ENCODE measurements at regions not wholly inside any gene's neighbourhood (a gene's known extent, or its start where the extent isn't known, plus 50 kb on each side); places are given as distances from the start of the nearest gene placed in this dataset.

- no peak for TF ChIP-seq POLR2A (IDR thresholded peaks at IDR 0.05)
- TF ChIP-seq, protein P1, sequence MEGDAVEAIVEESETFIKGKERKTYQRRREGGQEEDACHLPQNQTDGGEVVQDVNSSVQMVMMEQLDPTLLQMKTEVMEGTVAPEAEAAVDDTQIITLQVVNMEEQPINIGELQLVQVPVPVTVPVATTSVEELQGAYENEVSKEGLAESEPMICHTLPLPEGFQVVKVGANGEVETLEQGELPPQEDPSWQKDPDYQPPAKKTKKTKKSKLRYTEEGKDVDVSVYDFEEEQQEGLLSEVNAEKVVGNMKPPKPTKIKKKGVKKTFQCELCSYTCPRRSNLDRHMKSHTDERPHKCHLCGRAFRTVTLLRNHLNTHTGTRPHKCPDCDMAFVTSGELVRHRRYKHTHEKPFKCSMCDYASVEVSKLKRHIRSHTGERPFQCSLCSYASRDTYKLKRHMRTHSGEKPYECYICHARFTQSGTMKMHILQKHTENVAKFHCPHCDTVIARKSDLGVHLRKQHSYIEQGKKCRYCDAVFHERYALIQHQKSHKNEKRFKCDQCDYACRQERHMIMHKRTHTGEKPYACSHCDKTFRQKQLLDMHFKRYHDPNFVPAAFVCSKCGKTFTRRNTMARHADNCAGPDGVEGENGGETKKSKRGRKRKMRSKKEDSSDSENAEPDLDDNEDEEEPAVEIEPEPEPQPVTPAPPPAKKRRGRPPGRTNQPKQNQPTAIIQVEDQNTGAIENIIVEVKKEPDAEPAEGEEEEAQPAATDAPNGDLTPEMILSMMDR (IDR thresholded peaks at IDR 0.05), result no peak
Observed at GRCh38 chr7:80008039-80008438, 126.6 kb upstream of the GNAI1 start.

Data from right lobe of liver (tissue), 4 donors.